ENCODE measurements at regions not wholly inside any gene's neighbourhood (a gene's known extent, or its start where the extent isn't known, plus 50 kb on each side); places are given as distances from the start of the nearest gene placed in this dataset.

GRCh38 chr2:14336759-14337382 lies 295.6 kb upstream of the LRATD1 start:
- DNase-seq (ENCODE audit: low read depth in 2 of 2): no peak

GRCh38 chr2:14340703-14341102 lies 291.8 kb upstream of the LRATD1 start:
- no peak for DNase-seq (ENCODE audit: low read depth in 2 of 2)

DNA sequence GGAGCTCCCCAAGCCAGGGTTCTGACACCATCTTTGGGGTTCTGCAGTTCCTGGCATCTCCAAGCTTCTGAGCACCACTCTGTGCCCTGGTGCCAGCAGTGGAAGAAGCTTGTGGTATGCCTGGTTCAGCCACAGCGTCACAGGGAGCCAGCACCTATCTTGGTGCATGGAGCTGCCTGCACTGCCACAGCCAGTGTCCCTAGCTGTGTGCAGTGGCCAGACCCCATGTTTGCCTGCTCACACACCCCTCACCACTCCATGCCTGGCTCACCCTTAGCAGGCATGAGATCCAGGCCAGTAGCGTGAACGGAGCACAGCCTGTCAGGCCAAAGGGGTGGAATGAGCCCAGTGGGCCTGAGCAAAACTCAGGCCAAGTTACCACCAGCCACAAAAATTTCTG lies 290.2 kb upstream of the LRATD1 start:
- DNase-seq (ENCODE audit: low read depth in 2 of 2): no peak

- DNase-seq (ENCODE audit: low read depth in 2 of 2): no peak
Observed at GRCh38 chr2:14344355-14344754, 288.2 kb upstream of the LRATD1 start.

- DNase-seq (ENCODE audit: low read depth in 2 of 2): no peak
Observed at GRCh38 chr2:14348247-14348646, 284.3 kb upstream of the LRATD1 start.

GRCh38 chr2:14350856-14351255 lies 281.7 kb upstream of the LRATD1 start:
- DNase-seq (ENCODE audit: low read depth in 2 of 2): no peak

DNA sequence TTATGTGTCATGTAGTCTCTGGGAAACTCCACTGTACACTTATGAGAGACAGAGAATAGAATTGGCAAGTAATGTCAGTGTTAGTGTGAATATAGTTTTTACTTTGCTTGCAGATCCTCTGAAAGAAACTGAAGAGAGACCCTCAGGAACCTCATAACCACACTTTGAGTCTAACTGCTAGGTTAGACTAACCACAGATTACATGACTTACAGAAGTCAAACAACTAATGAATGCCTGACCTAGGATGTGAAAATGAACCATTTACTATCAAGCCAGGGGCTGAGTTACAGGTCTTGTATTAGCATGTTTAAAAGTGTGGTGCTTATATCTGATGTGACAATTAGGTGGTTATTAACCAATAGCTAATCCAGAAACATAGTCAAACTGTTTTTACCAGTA lies 280.4 kb upstream of the LRATD1 start:
- no peak for DNase-seq (ENCODE audit: low read depth in 2 of 2)

DNA sequence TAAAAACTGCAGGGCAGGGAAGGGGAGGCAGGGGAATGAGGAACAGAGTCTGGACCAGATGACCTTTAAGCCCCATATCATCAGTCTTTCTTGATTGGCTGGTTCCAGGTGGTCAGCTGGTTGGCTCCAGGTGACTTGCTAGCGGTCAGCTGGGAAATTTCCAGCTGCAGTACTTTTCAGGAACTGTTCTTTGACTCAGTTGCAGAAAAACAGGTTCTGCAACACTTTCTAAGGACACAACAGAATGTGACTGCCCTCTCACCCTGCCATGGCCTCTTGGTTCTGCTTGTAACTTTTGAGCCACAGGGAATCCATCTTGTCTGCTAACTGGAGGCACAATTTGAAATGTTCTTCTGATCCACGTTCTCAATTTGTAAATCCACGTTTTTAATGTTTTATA lies 278.3 kb upstream of the LRATD1 start:
- no peak for DNase-seq (ENCODE audit: low read depth in 2 of 2)

- DNase-seq (ENCODE audit: low read depth in 2 of 2): no peak
Observed at GRCh38 chr2:14355102-14355501, 277.4 kb upstream of the LRATD1 start.

DNA sequence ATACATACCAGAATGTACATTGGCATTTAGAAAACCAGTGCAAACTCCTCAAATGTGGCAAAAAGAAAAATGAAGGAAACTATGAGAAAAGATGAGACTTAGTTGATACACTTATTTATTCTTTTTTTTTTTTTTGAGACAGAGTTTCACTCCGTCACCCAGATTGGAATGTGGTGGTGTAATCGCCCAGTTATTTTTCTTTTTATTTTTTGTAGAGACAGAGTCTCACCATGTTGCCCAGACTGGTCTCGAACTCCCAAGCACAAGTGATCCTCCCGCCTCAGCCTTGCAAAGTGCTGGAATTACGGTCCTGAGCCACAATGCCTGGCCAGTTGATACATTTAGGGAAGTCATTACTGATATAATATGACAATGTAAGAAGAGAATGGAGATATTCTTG lies 274.2 kb upstream of the LRATD1 start:
- DNase-seq (ENCODE audit: low read depth in 2 of 2): no peak

GRCh38 chr2:14358774-14359173 lies 273.7 kb upstream of the LRATD1 start:
- DNase-seq (ENCODE audit: low read depth in 2 of 2): no peak

GRCh38 chr2:14363137-14363536 lies 269.4 kb upstream of the LRATD1 start:
- no peak for DNase-seq (ENCODE audit: low read depth in 2 of 2)

DNA sequence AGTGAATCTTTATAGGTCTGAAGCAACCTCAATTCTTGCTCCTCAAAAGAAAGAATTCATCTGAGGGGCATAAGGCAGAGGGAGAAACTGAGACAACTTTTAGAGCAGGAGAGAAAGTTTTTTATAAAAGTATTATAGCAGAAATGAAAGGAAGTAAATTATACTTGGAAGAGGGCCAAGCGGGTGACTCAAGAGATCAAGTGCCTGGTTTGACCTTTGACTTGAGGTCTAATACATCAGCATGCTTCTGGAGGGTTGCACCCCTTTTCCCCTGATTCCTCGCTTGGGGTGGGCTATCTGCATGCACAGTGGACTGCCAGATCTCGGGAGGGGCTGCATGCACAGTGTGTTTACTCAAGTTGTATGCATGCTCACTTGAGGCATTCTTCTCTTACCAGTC lies 268.5 kb upstream of the LRATD1 start:
- no peak for DNase-seq (ENCODE audit: low read depth in 2 of 2)

GRCh38 chr2:14364471-14364870 lies 268.0 kb upstream of the LRATD1 start:
- no peak for DNase-seq (ENCODE audit: low read depth in 2 of 2)

DNA sequence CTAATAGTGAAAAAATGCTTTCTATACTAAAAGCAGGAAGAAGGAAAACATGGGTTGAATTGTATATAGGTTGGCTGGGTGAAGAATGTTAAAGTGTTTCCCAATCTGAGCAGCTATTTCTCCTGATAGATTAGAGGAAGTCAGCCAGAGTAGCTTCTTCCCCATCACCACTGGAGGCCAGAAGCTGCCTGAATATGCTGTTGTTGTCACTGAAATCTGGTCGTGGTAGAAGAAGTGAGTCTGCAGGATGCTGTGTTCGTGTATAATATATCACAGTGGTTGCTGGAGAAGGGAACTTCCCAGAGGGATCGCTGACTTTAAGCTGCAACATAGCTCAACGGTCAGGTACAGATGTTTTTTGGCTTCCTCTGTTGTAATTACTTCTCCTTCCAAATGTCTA lies 247.5 kb upstream of the LRATD1 start:
- no peak for DNase-seq (ENCODE audit: low read depth in 2 of 2)

- DNase-seq (ENCODE audit: low read depth in 2 of 2): no peak
Observed at GRCh38 chr2:14387332-14387731, 245.2 kb upstream of the LRATD1 start.

DNA sequence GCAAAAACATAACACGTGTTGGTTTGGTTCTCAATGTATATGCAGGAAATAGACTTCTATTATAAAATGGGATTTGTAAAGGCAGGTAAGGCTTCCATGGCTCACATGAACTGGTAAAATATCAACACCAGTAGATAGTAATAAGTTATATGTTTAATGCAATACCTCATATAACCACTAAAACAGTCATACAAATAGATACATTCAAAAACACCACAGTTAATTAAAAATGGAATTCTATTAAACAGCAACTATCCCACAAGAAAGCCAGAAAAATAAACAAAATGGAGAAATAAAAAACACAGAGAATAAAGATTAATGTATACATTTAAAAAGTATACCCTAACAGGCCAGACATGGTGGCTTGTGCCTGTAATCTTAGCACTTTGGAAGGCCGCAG lies 243.8 kb upstream of the LRATD1 start:
- no peak for DNase-seq (ENCODE audit: low read depth in 2 of 2)

- no peak for DNase-seq (ENCODE audit: low read depth in 2 of 2)
Observed at GRCh38 chr2:14396533-14397083, 235.9 kb upstream of the LRATD1 start.

- no peak for DNase-seq (ENCODE audit: low read depth in 2 of 2)
Observed at GRCh38 chr2:14398641-14399040, 233.9 kb upstream of the LRATD1 start.

DNA sequence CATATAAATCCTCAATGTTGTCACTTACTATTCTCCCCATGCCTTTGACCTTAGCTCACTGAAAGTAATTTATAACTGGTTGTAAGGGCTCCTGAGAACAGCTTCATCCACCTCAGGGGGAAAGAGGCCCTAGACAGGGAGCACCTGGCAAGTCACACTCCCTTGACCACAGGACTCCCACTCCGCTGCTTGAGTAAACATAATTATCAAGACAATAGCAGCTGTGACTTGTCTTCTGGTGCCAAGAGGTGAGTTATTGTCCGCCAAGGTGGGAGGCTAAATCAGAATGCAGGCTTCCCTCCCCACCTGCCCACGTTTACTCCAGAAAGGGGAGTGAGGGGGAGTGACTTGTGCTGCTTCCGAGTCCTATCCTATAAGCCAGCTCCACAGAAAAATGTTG lies 230.6 kb upstream of the LRATD1 start:
- no peak for DNase-seq (ENCODE audit: low read depth in 2 of 2)

GRCh38 chr2:14408695-14409094 lies 223.8 kb upstream of the LRATD1 start:
- no peak for DNase-seq (ENCODE audit: low read depth in 2 of 2)

- DNase-seq (ENCODE audit: low read depth in 2 of 2): no peak
Observed at GRCh38 chr2:14417551-14417950, 215.0 kb upstream of the LRATD1 start.

DNA sequence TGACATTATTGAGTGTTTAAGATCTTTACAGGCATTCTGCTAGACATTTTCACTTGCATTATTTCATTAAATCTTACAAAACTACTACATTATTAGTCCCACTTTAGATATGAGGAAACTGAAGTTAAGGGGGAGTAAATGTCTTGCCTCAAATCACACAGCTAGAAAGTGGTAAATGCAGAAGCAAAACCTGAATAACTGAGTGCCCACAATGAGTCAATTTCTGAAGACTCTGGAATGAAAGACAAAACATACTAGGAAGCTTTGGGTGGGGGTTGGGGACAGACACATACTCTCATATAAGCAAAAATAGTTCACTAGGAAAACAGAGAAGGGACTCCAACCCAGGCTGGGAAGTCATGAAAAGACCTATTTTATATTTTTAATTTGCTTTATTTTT lies 214.4 kb upstream of the LRATD1 start:
- DNase-seq (ENCODE audit: low read depth in 2 of 2): no peak

- DNase-seq (ENCODE audit: low read depth in 2 of 2): no peak
Observed at GRCh38 chr2:14420851-14421250, 211.7 kb upstream of the LRATD1 start.
